K562 (cell line): ENCODE measurements at regions not wholly inside any gene's neighbourhood (a gene's known extent, or its start where the extent isn't known, plus 50 kb on each side); places are given as distances from the start of the nearest gene placed in this dataset.

Source experiments
- ATAC-seq: fragments of 200-7000 bp; cut with Tn5 transposase; 3 replicates; pipeline ENCODE4 v1.9.1; 2020; ENCODE audit warnings: moderate library complexity
- BruUV-seq: library from RNA; stranded (reverse); fragments of 400-500 nt; replicated peaks from 2 replicates; lab custom pipeline; 2021; lab: Mats Ljungman, UMichigan
- CTCF ChIA-PET: fragments of 300-600 bp; formaldehyde crosslinking; extraction: SDS; loops from one replicate; lab custom pipeline; 2021; ENCODE audit warnings: low intra/inter-chr PET ratio; lab: Yijun Ruan, JAX
- POLR2A ChIA-PET: fragments of 300-600, 350-650 bp; sonication (Branson Sonifier 250); formaldehyde crosslinking; extraction: SDS; loops from one replicate; lab custom pipeline; 2021; ENCODE audit warnings: antibody characterized with exemption, inconsistent platforms; lab: Yijun Ruan, JAX
- DNase-seq, 4 experiments: peaks; one replicate each; pipeline versions ENCODE4 v3.0.0 to v3.0.0-alpha.2; 2011 to 2018; ENCODE audit warnings: low spot score in 3 of 4, mixed read lengths in 3 of 4; ENCODE audit errors: extremely low read depth in 1 of 4
- FAIRE-seq: peaks from 2 replicates; lab custom pipeline; 2011; peaks lifted over from hg19 to GRCh38; lab: Jason Lieb, UNC
- H2AFZ ChIP-seq: 2 replicates; pipeline ENCODE4 v1.6.0; 2011; ENCODE audit warnings: low read depth, low read length, control low read depth, inconsistent platforms
- H3K27ac ChIP-seq: fragments of 200-600 bp; 3 replicates; pipeline ENCODE4 v1.8.0; 2011; ENCODE audit warnings: low read depth, mild to moderate bottlenecking, control low read depth, inconsistent platforms, low read length, moderate library complexity, mixed read lengths; ENCODE audit errors: extremely low read depth
- H3K27me3 ChIP-seq, 2 experiments: fragments of 300-600 bp in 1 of 2; 2 replicates in 1 of 2; 3 replicates in 1 of 2; pipeline versions ENCODE4 v1.6.0 to v1.8.0; 2011; ENCODE audit warnings: inconsistent platforms in 2 of 2, low read length in 2 of 2, mild to moderate bottlenecking in 1 of 2, mixed read lengths in 1 of 2, moderate library complexity in 1 of 2; ENCODE audit not compliant: control insufficient read depth in 2 of 2, insufficient read depth in 2 of 2
- H3K36me3 ChIP-seq: fragments of 300-600 bp; 3 replicates; pipeline ENCODE4 v1.8.0; 2011; ENCODE audit warnings: mild to moderate bottlenecking, low read length, inconsistent platforms; ENCODE audit not compliant: control insufficient read depth, insufficient read depth
- H3K4me1 ChIP-seq, 2 experiments: fragments of 200-600 bp in 1 of 2; replicated peaks in 1 of 2; 2 replicates in 1 of 2; 3 replicates in 1 of 2; pipeline versions ENCODE4 v1.5.1 to v1.8.0; 2011; ENCODE audit warnings: inconsistent platforms in 2 of 2, low read length in 2 of 2, mild to moderate bottlenecking in 1 of 2, mixed read lengths in 1 of 2, moderate library complexity in 1 of 2; ENCODE audit not compliant: control insufficient read depth in 2 of 2, insufficient read depth in 2 of 2
- H3K4me2 ChIP-seq: 2 replicates; pipeline ENCODE4 v1.6.1; 2011; ENCODE audit warnings: low read length, control low read depth, inconsistent platforms, mixed read lengths; ENCODE audit not compliant: insufficient read depth
- H3K4me3 ChIP-seq: fragments of 200-600 bp; sonication (generic), shearing (Covaris generic); 2 replicates; pipeline ENCODE4 v1.5.1; 2016; ENCODE audit warnings: control low read depth, inconsistent platforms
- H3K79me2 ChIP-seq: fragments of 200-600 bp; 3 replicates; pipeline ENCODE4 v1.8.0; 2011; ENCODE audit warnings: low read length, inconsistent platforms; ENCODE audit not compliant: control insufficient read depth, insufficient read depth
- H3K9ac ChIP-seq, 2 experiments: 2 replicates each; pipeline versions ENCODE4 v1.6.0 to v1.6.1; 2011; ENCODE audit warnings: low read depth in 2 of 2, low read length in 2 of 2, control low read depth in 1 of 2, inconsistent platforms in 1 of 2, mild to moderate bottlenecking in 1 of 2, mixed read lengths in 1 of 2; ENCODE audit not compliant: insufficient read depth in 1 of 2
- H3K9me1 ChIP-seq: one replicate; pipeline ENCODE4 v1.6.0; 2011; ENCODE audit warnings: inconsistent platforms, mild to moderate bottlenecking, low read length, moderate library complexity; ENCODE audit not compliant: control insufficient read depth, insufficient read depth
- H3K9me3 ChIP-seq: replicated peaks from 2 replicates; pipeline ENCODE4 v1.5.1; 2011; ENCODE audit warnings: low read depth, low read length, inconsistent platforms; ENCODE audit not compliant: control insufficient read depth, insufficient read depth
- H4K20me1 ChIP-seq: replicated peaks from 2 replicates; pipeline ENCODE4 v1.6.1; 2011; ENCODE audit warnings: low read length, inconsistent platforms, mixed read lengths; ENCODE audit not compliant: control insufficient read depth, insufficient read depth
- LEF1 ChIP-seq: fragments of 450-650 bp; IDR thresholded peaks from 2 replicates; pipeline ENCODE4 v1.6.1; 2016; ENCODE audit warnings: mild to moderate bottlenecking
- WGBS: fragments of 100-300 bp; shearing (Covaris generic); methylation state at CpG from one replicate; pipeline ENCODE4 v1.1.6; 2016; ENCODE audit warnings: low coverage, mixed read lengths; ENCODE audit not compliant: insufficient coverage; ENCODE audit errors: missing lambda C conversion rate; 5-methylcytosine and 5-hydroxymethylcytosine counted together
- in situ Hi-C: fragments of 300-500 bp; cut with MboI; formaldehyde crosslinking; loops from 4 replicates; pipeline ENCODE4 v1.15.0; 2018; ENCODE audit warnings: inconsistent platforms, mixed read lengths
- intact Hi-C: fragments of 100-400 bp; cut with micrococcal nuclease; formaldehyde crosslinking; loops from 2 replicates; pipeline ENCODE4 v1.14.2; 2022
- TF ChIP-seq, protein P1 (sequence below): fragments of 250-450 bp; sonication (Bioruptor Pico); IDR thresholded peaks from 2 replicates; pipeline ENCODE4 v1.8.0; 2021; ENCODE audit warnings: mild to moderate bottlenecking, moderate library complexity
- TF ChIP-seq, protein P2 (sequence below), 3 experiments: IDR thresholded peaks in 2 of 3; conservative IDR thresholded peaks in 1 of 3; 2 replicates each; pipeline ENCODE4 v1.5.1; 2011 to 2012; ENCODE audit warnings: low read length in 3 of 3, mild to moderate bottlenecking in 3 of 3, control low read depth in 2 of 3, improper control_type of control experiment in 1 of 3, inconsistent platforms in 1 of 3, low read depth in 1 of 3, mixed read lengths in 1 of 3, moderate library complexity in 1 of 3; ENCODE audit not compliant: insufficient read depth in 2 of 3
- TF ChIP-seq, protein P3 (sequence below): fragments of 250-450 bp; sonication (Bioruptor Pico); IDR thresholded peaks from 2 replicates; pipeline ENCODE4 v1.5.0; 2021; ENCODE audit warnings: mild to moderate bottlenecking, moderate library complexity

DNA sequence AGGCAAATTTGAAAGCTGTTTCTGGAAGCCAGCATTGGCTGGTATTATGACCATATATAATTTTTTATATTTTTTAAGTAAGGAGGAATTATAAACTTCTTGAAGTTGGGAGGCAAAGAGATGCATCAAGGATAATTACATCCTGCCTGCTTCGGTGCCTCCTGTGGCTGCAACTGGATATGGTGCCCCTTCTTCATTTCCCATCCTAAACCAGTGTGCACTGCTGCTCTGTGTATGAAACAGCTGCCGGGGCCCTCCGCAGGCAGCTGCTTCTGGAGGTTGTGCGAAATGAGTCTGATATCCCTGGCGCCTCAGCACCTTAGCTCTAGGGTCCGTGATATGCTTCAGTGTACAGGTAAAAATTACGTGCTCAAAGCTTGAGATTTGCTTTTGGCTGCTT is 304.2 kb downstream of the ENC1 start:
- ChIA-PET CTCF (no interaction called here), POLR2A (no interaction called here)
- H4K20me1 ChIP-seq = no peaks in the 10 kb centered on the region
- BruUV-seq = no TSS peak
- H3K79me2 ChIP-seq = no peaks in the 10 kb centered on the region
- no peak overlapping the region for H2AFZ ChIP-seq
- TF ChIP-seq, protein P1, sequence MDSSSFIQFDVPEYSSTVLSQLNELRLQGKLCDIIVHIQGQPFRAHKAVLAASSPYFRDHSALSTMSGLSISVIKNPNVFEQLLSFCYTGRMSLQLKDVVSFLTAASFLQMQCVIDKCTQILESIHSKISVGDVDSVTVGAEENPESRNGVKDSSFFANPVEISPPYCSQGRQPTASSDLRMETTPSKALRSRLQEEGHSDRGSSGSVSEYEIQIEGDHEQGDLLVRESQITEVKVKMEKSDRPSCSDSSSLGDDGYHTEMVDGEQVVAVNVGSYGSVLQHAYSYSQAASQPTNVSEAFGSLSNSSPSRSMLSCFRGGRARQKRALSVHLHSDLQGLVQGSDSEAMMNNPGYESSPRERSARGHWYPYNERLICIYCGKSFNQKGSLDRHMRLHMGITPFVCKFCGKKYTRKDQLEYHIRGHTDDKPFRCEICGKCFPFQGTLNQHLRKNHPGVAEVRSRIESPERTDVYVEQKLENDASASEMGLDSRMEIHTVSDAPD (CRISPR knock-in tag) = no peak
- TF ChIP-seq, protein P2, sequence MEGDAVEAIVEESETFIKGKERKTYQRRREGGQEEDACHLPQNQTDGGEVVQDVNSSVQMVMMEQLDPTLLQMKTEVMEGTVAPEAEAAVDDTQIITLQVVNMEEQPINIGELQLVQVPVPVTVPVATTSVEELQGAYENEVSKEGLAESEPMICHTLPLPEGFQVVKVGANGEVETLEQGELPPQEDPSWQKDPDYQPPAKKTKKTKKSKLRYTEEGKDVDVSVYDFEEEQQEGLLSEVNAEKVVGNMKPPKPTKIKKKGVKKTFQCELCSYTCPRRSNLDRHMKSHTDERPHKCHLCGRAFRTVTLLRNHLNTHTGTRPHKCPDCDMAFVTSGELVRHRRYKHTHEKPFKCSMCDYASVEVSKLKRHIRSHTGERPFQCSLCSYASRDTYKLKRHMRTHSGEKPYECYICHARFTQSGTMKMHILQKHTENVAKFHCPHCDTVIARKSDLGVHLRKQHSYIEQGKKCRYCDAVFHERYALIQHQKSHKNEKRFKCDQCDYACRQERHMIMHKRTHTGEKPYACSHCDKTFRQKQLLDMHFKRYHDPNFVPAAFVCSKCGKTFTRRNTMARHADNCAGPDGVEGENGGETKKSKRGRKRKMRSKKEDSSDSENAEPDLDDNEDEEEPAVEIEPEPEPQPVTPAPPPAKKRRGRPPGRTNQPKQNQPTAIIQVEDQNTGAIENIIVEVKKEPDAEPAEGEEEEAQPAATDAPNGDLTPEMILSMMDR (IDR thresholded peaks at IDR 0.05 in 2 of 3, conservative IDR thresholded peaks at IDR 0.05 in 1 of 3; ENCODE audit: insufficient read depth in 2 of 3, low read depth in 1 of 3, low read length in 3 of 3) = 0 out of 6 replicates have a peak, but pooled peaks of 2 of the 3 experiments have one; percentile 2 to 21
- TF ChIP-seq, protein P3, sequence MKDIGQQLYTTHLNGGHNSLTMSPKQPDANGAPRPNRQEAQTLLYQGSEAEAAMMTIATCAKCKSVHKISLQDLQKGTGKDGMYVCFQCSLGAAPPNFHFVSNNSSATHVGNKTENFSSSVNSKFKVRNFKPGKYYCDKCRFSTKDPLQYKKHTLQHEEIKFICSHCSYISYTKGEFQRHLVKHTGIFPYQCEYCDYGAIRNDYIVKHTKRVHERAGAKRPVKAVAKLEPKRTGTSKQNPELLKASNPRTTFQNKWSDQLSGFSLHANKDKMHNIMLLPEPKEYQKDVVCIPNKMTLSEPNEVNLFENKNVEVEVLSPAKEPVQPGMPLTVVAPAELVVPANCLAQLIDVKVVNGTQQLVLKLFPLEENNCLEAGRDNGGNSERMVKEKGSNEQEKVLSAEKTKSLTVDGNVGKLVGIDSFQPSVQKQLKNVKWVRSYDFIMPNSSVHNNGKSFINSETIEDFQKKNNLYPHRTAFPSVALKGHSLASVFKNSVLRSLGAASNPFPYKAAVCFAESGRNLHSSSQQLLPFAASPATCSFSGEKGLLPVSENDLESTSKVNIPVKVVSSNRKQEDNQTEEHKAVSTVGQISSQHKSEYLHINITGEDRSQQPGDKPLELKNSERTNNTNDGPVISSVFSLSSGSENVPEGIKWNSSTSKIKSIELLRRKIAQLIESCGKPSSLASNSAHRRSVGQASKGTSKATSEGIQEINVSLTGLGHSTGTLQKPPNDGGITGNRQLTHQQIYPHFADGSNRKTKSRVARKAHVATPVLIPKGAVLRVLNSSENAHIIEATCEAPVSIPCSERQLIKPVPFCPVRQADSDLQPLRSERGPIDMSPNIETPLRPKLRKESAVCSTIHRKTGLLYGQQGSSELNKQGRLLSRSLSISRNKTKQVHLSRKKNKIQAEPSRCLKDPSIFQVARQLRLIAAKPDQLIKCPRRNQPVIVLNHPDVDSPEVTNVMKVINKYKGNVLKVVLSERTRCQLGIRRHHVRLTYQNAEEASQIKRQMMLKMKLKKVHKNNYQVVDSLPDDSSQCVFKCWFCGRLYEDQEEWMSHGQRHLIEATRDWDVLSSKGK (CRISPR knock-in tag) = no peak
- no peak for TF ChIP-seq LEF1
- H3K9ac ChIP-seq = no peak overlapping the region
- in situ Hi-C loops = no loop called here
- no peak for FAIRE-seq
- 68% methylated on average over 7 of the region's 7 CpGs for WGBS
- no peaks in the 10 kb centered on the region for H3K9me3 ChIP-seq
- H3K9me1 ChIP-seq = peaks cover 4% of the 10 kb centered on the region
- no peak for DNase-seq
- H3K27me3 ChIP-seq = 0 out of 5 replicates have a peak, but pooled peaks cover 0 to 5% of the 10 kb centered on the region in 2 experiments
- H3K27ac ChIP-seq = no peak overlapping the region
- H3K4me1 ChIP-seq = peaks cover 3 to 26% of the 10 kb centered on the region in 2 experiments; a peak in 4 of 5 replicates
- 0 out of 3 replicates have a peak, but pooled peaks have one; percentile 34 for ATAC-seq
- no peak overlapping the region for H3K4me2 ChIP-seq
- intact Hi-C loops = no loop called here
- no peaks in the 10 kb centered on the region for H3K36me3 ChIP-seq
- no peak overlapping the region for H3K4me3 ChIP-seq
